WTC11 (cell line): ENCODE measurements at regions not wholly inside any gene's neighbourhood (a gene's known extent, or its start where the extent isn't known, plus 50 kb on each side); places are given as distances from the start of the nearest gene placed in this dataset.

ENCODE experiments used
- ATAC-seq: fragments of 200-7000 bp; cut with Tn5 transposase; 2 replicates; pipeline ENCODE4 v1.10.0; 2021; ENCODE audit warnings: mild to moderate bottlenecking, moderate library complexity
- CTCF ChIA-PET: fragments of 300-600 bp; sonication (Branson Sonifier 250); formaldehyde crosslinking; loops from one replicate; lab custom pipeline; 2021; ENCODE audit warnings: antibody characterized with exemption; lab: Charles Lee
- POLR2A ChIA-PET: fragments of 350-600 bp; sonication (Branson Sonifier 250); formaldehyde crosslinking; loops from one replicate; lab custom pipeline; 2021; ENCODE audit warnings: antibody characterized with exemption; lab: Charles Lee
- DNase-seq: peaks from one replicate; pipeline ENCODE4 v3.0.0; 2021; ENCODE audit warnings: low spot score
- H3K27ac Mint-ChIP-seq: 2 replicates; pipeline ENCODE4 v1.8.0; 2021; ENCODE audit warnings: mixed read lengths
- H3K27me3 Mint-ChIP-seq: 2 replicates; pipeline ENCODE4 v1.8.0; 2021; ENCODE audit warnings: low read depth, mild to moderate bottlenecking, moderate library complexity, mixed read lengths
- H3K36me3 Mint-ChIP-seq: 2 replicates; pipeline ENCODE4 v1.8.0; 2021; ENCODE audit warnings: mixed read lengths
- H3K4me1 Mint-ChIP-seq: 2 replicates; pipeline ENCODE4 v1.8.0; 2022; ENCODE audit warnings: mixed read lengths
- H3K4me3 Mint-ChIP-seq: 2 replicates; pipeline ENCODE4 v1.8.0; 2021; ENCODE audit warnings: mild to moderate bottlenecking, moderate library complexity, mixed read lengths
- H3K9me3 Mint-ChIP-seq: 2 replicates; pipeline ENCODE4 v1.8.0; 2021; ENCODE audit warnings: mixed read lengths
- ARID4B ChIP-seq: sonication (generic); formaldehyde crosslinking; IDR thresholded peaks from 2 replicates; pipeline ENCODE4 v1.8.0; 2023; ENCODE audit warnings: missing genetic modification reagents, mild to moderate bottlenecking, borderline replicate concordance
- ATF2 ChIP-seq: sonication (generic); formaldehyde crosslinking; IDR thresholded peaks from 2 replicates; pipeline ENCODE4 v1.8.1; 2022; ENCODE audit warnings: low read depth, missing genetic modification reagents, borderline replicate concordance
- HMGA2 ChIP-seq: fragments of 250-450 bp; sonication (Bioruptor Pico); IDR thresholded peaks from 2 replicates; pipeline ENCODE4 v1.4.0; 2021; ENCODE audit warnings: mild to moderate bottlenecking, moderate library complexity
- JAZF1 ChIP-seq: fragments of 250-450 bp; sonication (Bioruptor Pico); IDR thresholded peaks from 2 replicates; pipeline ENCODE4 v1.9.0; 2021; ENCODE audit warnings: moderate library complexity, mild to moderate bottlenecking, inconsistent platforms
- NFYB ChIP-seq: sonication (generic); formaldehyde crosslinking; conservative IDR thresholded peaks from 2 replicates; pipeline ENCODE4 v1.8.0; 2022; ENCODE audit warnings: low read depth, missing genetic modification reagents
- TEAD4 ChIP-seq: sonication (generic); formaldehyde crosslinking; IDR thresholded peaks from 2 replicates; pipeline ENCODE4 v1.8.0; 2022; ENCODE audit warnings: mild to moderate bottlenecking, missing genetic modification reagents
- TP53 ChIP-seq: sonication (generic); formaldehyde crosslinking; IDR thresholded peaks from 2 replicates; pipeline ENCODE4 v1.8.1; 2023; ENCODE audit warnings: mild to moderate bottlenecking, missing genetic modification reagents
- ZMAT4 ChIP-seq: fragments of 250-450 bp; sonication (Bioruptor Pico); IDR thresholded peaks from 2 replicates; pipeline ENCODE4 v1.9.0; 2021; ENCODE audit warnings: mild to moderate bottlenecking
- ZNF121 ChIP-seq: sonication (generic); formaldehyde crosslinking; IDR thresholded peaks from 2 replicates; pipeline ENCODE4 v1.8.0; 2023; ENCODE audit warnings: missing genetic modification reagents
- ZNF219 ChIP-seq: sonication (generic); formaldehyde crosslinking; IDR thresholded peaks from 2 replicates; pipeline ENCODE4 v1.8.0; 2023; ENCODE audit warnings: missing genetic modification reagents, mild to moderate bottlenecking, borderline replicate concordance
- ZSCAN18 ChIP-seq: fragments of 250-450 bp; sonication (Bioruptor Pico); IDR thresholded peaks from 2 replicates; pipeline ENCODE4 v2.1.2; 2022; ENCODE audit warnings: mild to moderate bottlenecking, moderate library complexity
- TF ChIP-seq, protein P1 (sequence below): fragments of 250-450 bp; sonication (Bioruptor Pico); conservative IDR thresholded peaks from 2 replicates; pipeline ENCODE4 v1.9.0; 2021; ENCODE audit warnings: mild to moderate bottlenecking
- TF ChIP-seq, protein P2 (sequence below): sonication (generic); formaldehyde crosslinking; IDR thresholded peaks from 2 replicates; pipeline ENCODE4 v1.8.1; 2022; ENCODE audit warnings: mild to moderate bottlenecking, missing genetic modification reagents, moderate library complexity, borderline replicate concordance
- TF ChIP-seq, protein P3 (sequence below): sonication (generic); formaldehyde crosslinking; IDR thresholded peaks from 2 replicates; pipeline ENCODE4 v1.8.1; 2023; ENCODE audit warnings: mild to moderate bottlenecking, missing genetic modification reagents, borderline replicate concordance
- TF ChIP-seq, protein P4 (sequence below): fragments of 200-600 bp; IDR thresholded peaks from 2 replicates; pipeline ENCODE4 v1.8.0; 2022; ENCODE audit warnings: antibody characterized with exemption

DNA sequence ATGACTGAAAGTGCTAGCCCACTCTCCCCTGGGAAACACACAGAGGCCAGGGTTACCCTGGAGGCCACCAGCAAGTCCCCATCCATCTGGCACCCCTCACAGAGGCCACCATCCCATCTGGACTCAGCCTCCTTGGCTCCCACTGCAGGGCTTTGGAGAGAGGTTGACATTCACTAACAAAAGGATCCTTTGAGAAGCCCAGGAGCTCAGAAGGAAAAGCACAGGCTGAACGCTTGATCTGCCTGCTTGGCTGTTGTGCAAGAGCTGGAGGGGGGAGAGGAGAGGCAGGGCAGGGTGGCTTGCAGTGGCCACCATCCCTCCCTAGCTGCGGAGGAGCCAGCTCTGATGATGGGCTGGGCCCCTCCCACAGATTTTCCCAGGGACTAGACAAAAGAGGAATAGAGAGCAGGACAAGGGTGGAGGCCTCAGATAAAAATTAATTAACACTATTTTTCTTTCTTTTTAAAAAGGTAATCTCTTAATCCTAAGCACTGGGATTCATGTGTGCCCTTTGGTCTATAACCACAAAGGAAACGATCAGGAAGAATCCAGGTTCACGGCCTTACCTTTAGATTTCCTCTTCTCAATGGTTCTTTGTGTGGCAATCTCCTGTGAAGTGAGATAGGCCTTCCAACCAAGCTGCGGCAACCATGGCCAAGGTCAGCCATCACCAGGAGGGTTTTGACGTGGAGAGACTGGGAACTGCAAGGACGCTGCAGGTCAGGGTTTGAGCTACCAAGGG, 154.7 kb downstream of the BARX2 start (continued):
- TF ChIP-seq, protein P1, sequence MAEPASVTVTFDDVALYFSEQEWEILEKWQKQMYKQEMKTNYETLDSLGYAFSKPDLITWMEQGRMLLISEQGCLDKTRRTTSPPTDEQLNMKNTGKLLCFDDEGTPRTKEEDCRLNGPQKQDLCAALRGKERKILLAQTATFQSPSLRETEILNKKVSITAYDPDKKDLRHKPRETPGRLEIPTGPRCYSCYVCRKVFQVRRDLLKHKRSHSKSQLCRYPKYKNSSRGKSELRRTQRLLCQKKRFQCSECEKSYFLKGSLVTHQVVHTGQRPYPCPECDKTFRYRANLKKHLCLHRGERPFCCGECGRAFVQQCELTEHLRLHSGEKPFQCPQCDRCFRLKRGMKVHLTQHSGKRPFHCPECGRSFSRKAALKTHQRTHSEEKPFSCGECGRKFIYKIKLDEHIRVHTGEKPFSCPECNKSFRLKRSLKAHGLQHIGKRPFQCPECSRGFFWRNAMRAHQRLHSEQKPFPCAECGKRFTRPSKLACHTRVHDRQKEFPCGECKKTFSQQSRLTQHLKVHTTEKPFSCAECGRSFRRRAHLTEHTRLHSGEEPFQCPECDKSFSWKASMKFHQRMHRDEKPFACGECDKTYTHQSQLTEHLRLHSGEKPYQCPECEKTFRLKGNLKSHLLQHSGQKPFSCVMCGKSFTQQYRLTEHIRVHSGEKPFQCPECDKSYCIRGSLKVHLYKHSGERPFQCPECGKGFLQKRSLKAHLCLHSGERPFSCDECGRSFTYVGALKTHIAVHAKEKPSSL: no peak
- TF ChIP-seq ZMAT4: no peak
- TF ChIP-seq, protein P2, sequence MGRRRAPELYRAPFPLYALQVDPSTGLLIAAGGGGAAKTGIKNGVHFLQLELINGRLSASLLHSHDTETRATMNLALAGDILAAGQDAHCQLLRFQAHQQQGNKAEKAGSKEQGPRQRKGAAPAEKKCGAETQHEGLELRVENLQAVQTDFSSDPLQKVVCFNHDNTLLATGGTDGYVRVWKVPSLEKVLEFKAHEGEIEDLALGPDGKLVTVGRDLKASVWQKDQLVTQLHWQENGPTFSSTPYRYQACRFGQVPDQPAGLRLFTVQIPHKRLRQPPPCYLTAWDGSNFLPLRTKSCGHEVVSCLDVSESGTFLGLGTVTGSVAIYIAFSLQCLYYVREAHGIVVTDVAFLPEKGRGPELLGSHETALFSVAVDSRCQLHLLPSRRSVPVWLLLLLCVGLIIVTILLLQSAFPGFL: no peak
- TF ChIP-seq, protein P3, sequence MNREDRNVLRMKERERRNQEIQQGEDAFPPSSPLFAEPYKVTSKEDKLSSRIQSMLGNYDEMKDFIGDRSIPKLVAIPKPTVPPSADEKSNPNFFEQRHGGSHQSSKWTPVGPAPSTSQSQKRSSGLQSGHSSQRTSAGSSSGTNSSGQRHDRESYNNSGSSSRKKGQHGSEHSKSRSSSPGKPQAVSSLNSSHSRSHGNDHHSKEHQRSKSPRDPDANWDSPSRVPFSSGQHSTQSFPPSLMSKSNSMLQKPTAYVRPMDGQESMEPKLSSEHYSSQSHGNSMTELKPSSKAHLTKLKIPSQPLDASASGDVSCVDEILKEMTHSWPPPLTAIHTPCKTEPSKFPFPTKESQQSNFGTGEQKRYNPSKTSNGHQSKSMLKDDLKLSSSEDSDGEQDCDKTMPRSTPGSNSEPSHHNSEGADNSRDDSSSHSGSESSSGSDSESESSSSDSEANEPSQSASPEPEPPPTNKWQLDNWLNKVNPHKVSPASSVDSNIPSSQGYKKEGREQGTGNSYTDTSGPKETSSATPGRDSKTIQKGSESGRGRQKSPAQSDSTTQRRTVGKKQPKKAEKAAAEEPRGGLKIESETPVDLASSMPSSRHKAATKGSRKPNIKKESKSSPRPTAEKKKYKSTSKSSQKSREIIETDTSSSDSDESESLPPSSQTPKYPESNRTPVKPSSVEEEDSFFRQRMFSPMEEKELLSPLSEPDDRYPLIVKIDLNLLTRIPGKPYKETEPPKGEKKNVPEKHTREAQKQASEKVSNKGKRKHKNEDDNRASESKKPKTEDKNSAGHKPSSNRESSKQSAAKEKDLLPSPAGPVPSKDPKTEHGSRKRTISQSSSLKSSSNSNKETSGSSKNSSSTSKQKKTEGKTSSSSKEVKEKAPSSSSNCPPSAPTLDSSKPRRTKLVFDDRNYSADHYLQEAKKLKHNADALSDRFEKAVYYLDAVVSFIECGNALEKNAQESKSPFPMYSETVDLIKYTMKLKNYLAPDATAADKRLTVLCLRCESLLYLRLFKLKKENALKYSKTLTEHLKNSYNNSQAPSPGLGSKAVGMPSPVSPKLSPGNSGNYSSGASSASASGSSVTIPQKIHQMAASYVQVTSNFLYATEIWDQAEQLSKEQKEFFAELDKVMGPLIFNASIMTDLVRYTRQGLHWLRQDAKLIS (CRISPR knock-in tag): no peak

DNA sequence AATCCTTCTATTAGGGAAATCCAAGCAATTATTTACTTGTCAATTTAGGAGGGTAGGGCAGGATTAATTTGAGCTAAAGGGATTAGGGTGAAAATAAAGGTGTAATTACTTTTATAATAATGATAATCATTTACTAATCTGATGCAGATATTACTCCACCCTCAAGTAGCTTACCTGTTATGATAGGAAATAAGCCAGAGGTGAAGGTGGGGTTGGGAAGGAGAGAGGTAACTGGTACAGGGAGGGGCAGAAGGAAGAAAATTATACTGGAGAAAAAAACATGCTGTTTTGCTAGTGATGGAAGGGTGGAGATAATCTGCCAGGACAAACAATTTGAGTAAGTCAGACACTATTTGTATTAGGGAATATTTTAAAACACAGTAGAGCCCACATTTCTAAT, 157.7 kb downstream of the BARX2 start:
- peaks cover 45% of the 10 kb centered on the region for H3K9me3 Mint-ChIP-seq

DNA sequence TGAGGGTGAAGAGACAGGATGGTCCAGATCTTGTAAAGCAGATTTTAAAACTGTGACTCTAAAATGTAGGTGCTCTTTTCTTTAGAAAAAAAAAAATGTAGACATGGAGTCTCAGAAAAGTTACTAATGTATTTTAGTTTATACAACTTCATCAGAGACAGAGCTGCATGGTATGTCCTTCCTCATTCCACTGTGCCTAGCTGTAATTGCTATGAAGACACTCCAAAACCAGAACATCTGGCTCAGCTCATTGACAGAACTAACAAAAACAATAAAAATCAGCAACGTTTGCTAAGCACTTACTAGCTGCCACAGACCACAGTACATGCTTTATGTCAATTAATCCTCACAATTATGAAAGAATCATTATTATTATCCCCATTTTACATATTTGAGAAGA, 160.7 kb downstream of the BARX2 start:
- Mint-ChIP-seq H3K4me1 (no peaks in the 10 kb centered on the region), H3K4me3 (no peak overlapping the region), H3K36me3 (peaks cover 42% of the 10 kb centered on the region), H3K9me3 (peaks cover 71% of the 10 kb centered on the region), H3K27ac (no peak overlapping the region), H3K27me3 (peaks cover 24% of the 10 kb centered on the region)
- CTCF ChIA-PET: no interaction called here
- DNase-seq (no peak), ATAC-seq (no peak)
- POLR2A ChIA-PET: no interaction called here
- TF ChIP-seq, protein P4, sequence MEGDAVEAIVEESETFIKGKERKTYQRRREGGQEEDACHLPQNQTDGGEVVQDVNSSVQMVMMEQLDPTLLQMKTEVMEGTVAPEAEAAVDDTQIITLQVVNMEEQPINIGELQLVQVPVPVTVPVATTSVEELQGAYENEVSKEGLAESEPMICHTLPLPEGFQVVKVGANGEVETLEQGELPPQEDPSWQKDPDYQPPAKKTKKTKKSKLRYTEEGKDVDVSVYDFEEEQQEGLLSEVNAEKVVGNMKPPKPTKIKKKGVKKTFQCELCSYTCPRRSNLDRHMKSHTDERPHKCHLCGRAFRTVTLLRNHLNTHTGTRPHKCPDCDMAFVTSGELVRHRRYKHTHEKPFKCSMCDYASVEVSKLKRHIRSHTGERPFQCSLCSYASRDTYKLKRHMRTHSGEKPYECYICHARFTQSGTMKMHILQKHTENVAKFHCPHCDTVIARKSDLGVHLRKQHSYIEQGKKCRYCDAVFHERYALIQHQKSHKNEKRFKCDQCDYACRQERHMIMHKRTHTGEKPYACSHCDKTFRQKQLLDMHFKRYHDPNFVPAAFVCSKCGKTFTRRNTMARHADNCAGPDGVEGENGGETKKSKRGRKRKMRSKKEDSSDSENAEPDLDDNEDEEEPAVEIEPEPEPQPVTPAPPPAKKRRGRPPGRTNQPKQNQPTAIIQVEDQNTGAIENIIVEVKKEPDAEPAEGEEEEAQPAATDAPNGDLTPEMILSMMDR: no peak
- no peak for TF ChIP-seq ZSCAN18
- TF ChIP-seq TEAD4: no peak
- no peak for TF ChIP-seq HMGA2
- no peak for TF ChIP-seq TP53 (CRISPR knock-in tag)
- TF ChIP-seq NFYB: no peak
- no peak for TF ChIP-seq ZNF219 (CRISPR knock-in tag)
- TF ChIP-seq JAZF1 (CRISPR knock-in tag): no peak
- TF ChIP-seq ATF2 (CRISPR knock-in tag): no peak
- TF ChIP-seq ARID4B (CRISPR knock-in tag): no peak

More for the DNA sequence above, 157.7 kb downstream of the BARX2 start:
- ATAC-seq: no peak
- Mint-ChIP-seq H3K27me3 (peaks cover 11% of the 10 kb centered on the region), H3K4me1 (no peaks in the 10 kb centered on the region), H3K36me3 (peaks cover 21% of the 10 kb centered on the region), H3K4me3 (no peak overlapping the region), H3K27ac (no peak overlapping the region)
- no peak for DNase-seq
- ChIA-PET POLR2A (no interaction called here), CTCF (no interaction called here)
- no peak for TF ChIP-seq ZNF121 (CRISPR knock-in tag)
